AG09309 (cell line): ENCODE measurements at regions not wholly inside any gene's neighbourhood (a gene's known extent, or its start where the extent isn't known, plus 50 kb on each side); places are given as distances from the start of the nearest gene placed in this dataset.

Experiments used
- DNase-seq: peaks from one replicate; pipeline ENCODE4 v3.0.0-alpha.2; 2010; ENCODE audit warnings: low read depth
- H3K4me3 ChIP-seq: 2 replicates; pipeline ENCODE4 v1.5.1; 2011; ENCODE audit warnings: mild to moderate bottlenecking, low read depth, low read length, moderate library complexity; ENCODE audit not compliant: control insufficient read depth
- CTCF ChIP-seq: IDR thresholded peaks from 2 replicates; pipeline ENCODE4 v1.5.1; 2011; ENCODE audit warnings: mild to moderate bottlenecking, low read depth, low read length, inconsistent platforms; ENCODE audit not compliant: insufficient read depth, control insufficient read depth; ENCODE audit errors: missing control alignments

GRCh38 chr15:36400936-36401585 lies 178.4 kb upstream of the CDIN1 start:
- no peak for TF ChIP-seq CTCF
- DNase-seq, result no peak
- H3K4me3 ChIP-seq, result no peak overlapping the region

GRCh38 chr15:36401586-36401966 lies 177.8 kb upstream of the CDIN1 start:
- TF ChIP-seq CTCF, result no peak
- no peak overlapping the region for H3K4me3 ChIP-seq
- DNase-seq, result no peak

- H3K4me3 ChIP-seq, result no peak overlapping the region
- TF ChIP-seq CTCF, result no peak
- no peak for DNase-seq
Measured at GRCh38 chr15:36403351-36403750, 176.1 kb upstream of the CDIN1 start.

- no peak for TF ChIP-seq CTCF
- DNase-seq, result no peak
- H3K4me3 ChIP-seq, result no peak overlapping the region
Measured at GRCh38 chr15:36406366-36406765, 173.1 kb upstream of the CDIN1 start.

- TF ChIP-seq CTCF, result no peak
- no peak overlapping the region for H3K4me3 ChIP-seq
- DNase-seq, result no peak
Measured at GRCh38 chr15:36406911-36407310, 172.5 kb upstream of the CDIN1 start.

GRCh38 chr15:36407647-36408046 lies 171.8 kb upstream of the CDIN1 start:
- no peak overlapping the region for H3K4me3 ChIP-seq
- peak; percentile 74 for DNase-seq
- TF ChIP-seq CTCF, result no peak

GRCh38 chr15:36409819-36410218 lies 169.6 kb upstream of the CDIN1 start:
- TF ChIP-seq CTCF, result no peak
- DNase-seq, result no peak

More at GRCh38 chr15:36409819-36410218, 169.6 kb upstream of the CDIN1 start:
- no peak overlapping the region for H3K4me3 ChIP-seq
